PC-3 (cell line): ENCODE measurements at regions not wholly inside any gene's neighbourhood (a gene's known extent, or its start where the extent isn't known, plus 50 kb on each side); places are given as distances from the start of the nearest gene placed in this dataset.

Experiments
- EZH2phosphoT487 ChIP-seq: fragments of 300-600 bp; sonication (generic); IDR thresholded peaks from 2 replicates; pipeline ENCODE4 v1.6.1; 2018; ENCODE audit warnings: mild to moderate bottlenecking, antibody characterized with exemption, low read length, borderline replicate concordance
- TF ChIP-seq, protein P1 (sequence below): fragments of 300-600 bp; sonication (generic); conservative IDR thresholded peaks from 2 replicates; pipeline ENCODE4 v1.5.1; 2017; ENCODE audit warnings: antibody characterized with exemption, low read depth, mild to moderate bottlenecking, low read length

DNA sequence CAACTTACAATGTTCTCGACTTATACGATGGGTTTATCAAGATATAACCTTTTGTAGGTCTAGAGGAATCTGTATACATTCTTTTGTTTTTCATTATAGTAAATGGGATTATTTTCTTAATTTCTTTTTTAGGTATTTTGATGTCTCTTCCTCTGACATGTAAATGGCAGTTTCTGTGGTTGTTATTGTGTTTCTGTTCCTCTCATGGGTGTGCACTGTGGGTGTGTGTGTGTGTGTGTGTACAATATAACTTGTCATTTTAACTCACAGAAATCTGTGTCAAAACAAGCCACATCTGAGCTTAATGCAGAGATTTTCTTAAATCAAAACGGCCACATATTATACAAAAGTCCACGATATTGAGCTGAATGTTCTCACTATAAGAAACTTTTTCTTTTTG is 1300.8 kb upstream of the B3GALT2 start:
- TF ChIP-seq, protein P1, sequence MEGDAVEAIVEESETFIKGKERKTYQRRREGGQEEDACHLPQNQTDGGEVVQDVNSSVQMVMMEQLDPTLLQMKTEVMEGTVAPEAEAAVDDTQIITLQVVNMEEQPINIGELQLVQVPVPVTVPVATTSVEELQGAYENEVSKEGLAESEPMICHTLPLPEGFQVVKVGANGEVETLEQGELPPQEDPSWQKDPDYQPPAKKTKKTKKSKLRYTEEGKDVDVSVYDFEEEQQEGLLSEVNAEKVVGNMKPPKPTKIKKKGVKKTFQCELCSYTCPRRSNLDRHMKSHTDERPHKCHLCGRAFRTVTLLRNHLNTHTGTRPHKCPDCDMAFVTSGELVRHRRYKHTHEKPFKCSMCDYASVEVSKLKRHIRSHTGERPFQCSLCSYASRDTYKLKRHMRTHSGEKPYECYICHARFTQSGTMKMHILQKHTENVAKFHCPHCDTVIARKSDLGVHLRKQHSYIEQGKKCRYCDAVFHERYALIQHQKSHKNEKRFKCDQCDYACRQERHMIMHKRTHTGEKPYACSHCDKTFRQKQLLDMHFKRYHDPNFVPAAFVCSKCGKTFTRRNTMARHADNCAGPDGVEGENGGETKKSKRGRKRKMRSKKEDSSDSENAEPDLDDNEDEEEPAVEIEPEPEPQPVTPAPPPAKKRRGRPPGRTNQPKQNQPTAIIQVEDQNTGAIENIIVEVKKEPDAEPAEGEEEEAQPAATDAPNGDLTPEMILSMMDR, result no peak
- no peak for TF ChIP-seq EZH2phosphoT487
